ENCODE measurements at regions not wholly inside any gene's neighbourhood (a gene's known extent, or its start where the extent isn't known, plus 50 kb on each side); places are given as distances from the start of the nearest gene placed in this dataset.

DNA sequence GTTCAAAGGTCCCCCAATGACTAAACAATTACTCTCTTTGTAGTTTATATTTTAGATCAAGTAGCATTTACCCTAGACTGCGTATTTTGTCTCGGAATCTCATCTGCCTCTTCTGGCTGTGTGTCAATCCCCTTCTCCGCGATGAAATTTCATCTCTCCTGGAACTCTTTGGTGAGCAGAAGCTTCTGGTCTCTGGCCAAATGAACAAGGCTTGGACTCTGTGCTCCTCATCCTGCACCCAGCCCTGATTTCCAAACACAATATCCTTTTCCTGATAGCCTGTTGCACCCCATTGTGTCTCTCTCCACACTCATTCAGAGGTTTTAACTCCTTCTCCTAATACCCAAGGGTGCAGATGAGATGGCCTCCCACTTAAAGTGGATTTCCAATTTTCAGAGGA, 609.4 kb upstream of the CDH5 start:
- 66% methylated on average over 4 of the region's 4 CpGs for WGBS (ENCODE audit: low lambda C conversion rate, missing lambda C conversion rate)

DNA sequence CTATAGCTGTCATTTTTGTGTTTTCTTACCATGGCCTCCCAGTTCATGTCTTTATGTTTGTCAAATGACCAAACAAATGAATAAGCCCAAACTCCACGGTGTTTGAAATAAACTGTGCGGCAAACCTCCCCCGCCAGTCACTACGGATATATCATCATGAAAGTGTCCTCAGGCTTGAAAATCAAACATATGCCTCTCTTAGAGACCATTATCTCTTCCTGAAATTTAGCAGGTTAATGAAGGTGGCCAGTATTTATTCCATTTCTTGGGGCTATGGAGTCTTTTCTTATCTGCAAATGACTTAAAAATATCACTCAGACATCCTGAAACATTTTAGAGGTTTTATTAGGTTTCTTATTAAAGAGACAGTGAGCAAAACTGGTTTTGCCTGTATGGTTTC, 610.3 kb upstream of the CDH5 start:
- Histone ChIP-seq H3K79me2 (no peaks in the 10 kb centered on the region), H2AFZ (no peak overlapping the region), H3K4me3 (no peak overlapping the region), H3K9me2 (replicated peaks; ENCODE audit: insufficient read depth) (no peaks in the 10 kb centered on the region), H3K4me2 (no peak overlapping the region), H3K27me3 (no peaks in the 10 kb centered on the region), H3K27ac (peak overlapping the region; percentile 11), H4K20me1 (ENCODE audit: insufficient read depth, poor library complexity, severe bottlenecking) (no peaks in the 10 kb centered on the region), H3K4me1 (ENCODE audit: insufficient read depth) (peaks cover 11% of the 10 kb centered on the region), H3K36me3 (replicated peaks; ENCODE audit: insufficient read depth, low read depth) (no peaks in the 10 kb centered on the region), H3K9me3 (ENCODE audit: low read depth) (no peaks in the 10 kb centered on the region)
- DNase-seq (ENCODE audit: low spot score) = no peak
- no peak for TF ChIP-seq EZH2 (IDR thresholded peaks at IDR 0.05; ENCODE audit: borderline replicate concordance)
- TF ChIP-seq, protein P1, sequence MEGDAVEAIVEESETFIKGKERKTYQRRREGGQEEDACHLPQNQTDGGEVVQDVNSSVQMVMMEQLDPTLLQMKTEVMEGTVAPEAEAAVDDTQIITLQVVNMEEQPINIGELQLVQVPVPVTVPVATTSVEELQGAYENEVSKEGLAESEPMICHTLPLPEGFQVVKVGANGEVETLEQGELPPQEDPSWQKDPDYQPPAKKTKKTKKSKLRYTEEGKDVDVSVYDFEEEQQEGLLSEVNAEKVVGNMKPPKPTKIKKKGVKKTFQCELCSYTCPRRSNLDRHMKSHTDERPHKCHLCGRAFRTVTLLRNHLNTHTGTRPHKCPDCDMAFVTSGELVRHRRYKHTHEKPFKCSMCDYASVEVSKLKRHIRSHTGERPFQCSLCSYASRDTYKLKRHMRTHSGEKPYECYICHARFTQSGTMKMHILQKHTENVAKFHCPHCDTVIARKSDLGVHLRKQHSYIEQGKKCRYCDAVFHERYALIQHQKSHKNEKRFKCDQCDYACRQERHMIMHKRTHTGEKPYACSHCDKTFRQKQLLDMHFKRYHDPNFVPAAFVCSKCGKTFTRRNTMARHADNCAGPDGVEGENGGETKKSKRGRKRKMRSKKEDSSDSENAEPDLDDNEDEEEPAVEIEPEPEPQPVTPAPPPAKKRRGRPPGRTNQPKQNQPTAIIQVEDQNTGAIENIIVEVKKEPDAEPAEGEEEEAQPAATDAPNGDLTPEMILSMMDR (IDR thresholded peaks at IDR 0.05; ENCODE audit: poor library complexity) = no peak
- TF ChIP-seq EZH2phosphoT487 (IDR thresholded peaks at IDR 0.05; ENCODE audit: low read depth, severe bottlenecking, unreplicated experiment) = no peak
- WGBS (ENCODE audit: low lambda C conversion rate, missing lambda C conversion rate) = 36% methylated on average over 4 of the region's 4 CpGs

More for the DNA sequence above, 609.4 kb upstream of the CDH5 start:
- Histone ChIP-seq H3K9me3 (ENCODE audit: low read depth) (no peaks in the 10 kb centered on the region), H3K36me3 (replicated peaks; ENCODE audit: insufficient read depth, low read depth) (no peaks in the 10 kb centered on the region), H3K79me2 (no peaks in the 10 kb centered on the region), H3K4me3 (no peak overlapping the region), H2AFZ (no peak overlapping the region), H4K20me1 (ENCODE audit: insufficient read depth, poor library complexity, severe bottlenecking) (no peaks in the 10 kb centered on the region), H3K27me3 (no peaks in the 10 kb centered on the region), H3K27ac (no peak overlapping the region), H3K4me2 (no peak overlapping the region), H3K4me1 (ENCODE audit: insufficient read depth) (peaks cover 11% of the 10 kb centered on the region), H3K9me2 (replicated peaks; ENCODE audit: insufficient read depth) (no peaks in the 10 kb centered on the region)
- DNase-seq (ENCODE audit: low spot score) = no peak
- no peak for TF ChIP-seq EZH2phosphoT487 (IDR thresholded peaks at IDR 0.05; ENCODE audit: low read depth, severe bottlenecking, unreplicated experiment)
- TF ChIP-seq EZH2 (IDR thresholded peaks at IDR 0.05; ENCODE audit: borderline replicate concordance) = no peak
- TF ChIP-seq, protein P1 (IDR thresholded peaks at IDR 0.05; ENCODE audit: poor library complexity) = no peak

DNA sequence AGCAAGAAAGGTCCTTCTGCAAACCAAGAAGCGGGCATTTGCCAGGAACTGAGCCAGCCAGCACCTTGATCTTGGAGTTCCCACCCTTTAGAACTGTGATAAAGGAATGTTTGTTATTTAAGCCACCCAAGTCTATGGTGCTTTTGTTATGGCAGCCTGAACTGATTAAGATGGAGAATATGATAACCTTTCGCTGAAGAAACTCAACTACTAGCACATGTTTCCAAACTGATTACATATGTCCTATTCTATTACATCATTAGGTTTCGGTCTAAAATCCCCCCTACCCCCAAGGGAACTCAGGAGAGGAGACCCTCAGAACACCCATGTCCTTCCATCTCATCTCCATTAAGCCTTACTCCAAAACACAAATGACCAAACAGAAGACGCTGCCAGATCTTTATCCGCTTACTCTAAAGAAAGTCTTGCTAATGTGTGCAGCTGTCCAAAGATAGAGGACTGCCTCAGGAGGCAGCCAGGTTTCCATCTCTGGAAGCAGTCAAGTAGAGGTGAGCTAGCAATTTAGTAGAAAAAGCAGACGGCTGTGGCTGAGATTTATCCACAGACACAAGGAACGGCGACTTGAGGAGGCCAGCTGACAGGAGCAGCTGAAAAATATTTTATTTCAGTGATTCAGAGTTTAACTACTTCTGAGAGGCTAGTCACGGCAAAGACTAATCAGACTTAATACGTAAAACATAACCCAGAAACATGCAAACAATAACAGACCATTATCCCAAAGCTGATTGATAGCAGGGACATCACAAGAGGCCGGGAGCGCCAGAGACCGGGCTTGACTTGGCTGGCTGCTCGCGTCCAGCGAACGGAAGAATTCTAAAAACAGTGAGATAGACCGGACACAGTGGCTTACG, 611.4 kb upstream of the CDH5 start:
- no peaks in the 10 kb centered on the region for H3K27me3 ChIP-seq
- H3K4me3 ChIP-seq = no peak overlapping the region
- no peaks in the 10 kb centered on the region for H3K79me2 ChIP-seq
- peak; percentile 20 for DNase-seq (ENCODE audit: low spot score)
- H3K36me3 ChIP-seq (replicated peaks; ENCODE audit: insufficient read depth, low read depth) = no peaks in the 10 kb centered on the region
- H3K4me2 ChIP-seq = no peak overlapping the region
- H3K9me2 ChIP-seq (replicated peaks; ENCODE audit: insufficient read depth) = no peaks in the 10 kb centered on the region
- H4K20me1 ChIP-seq (ENCODE audit: insufficient read depth, poor library complexity, severe bottlenecking) = no peaks in the 10 kb centered on the region
- no peak overlapping the region for H2AFZ ChIP-seq
- no peak for TF ChIP-seq EZH2 (IDR thresholded peaks at IDR 0.05; ENCODE audit: borderline replicate concordance)
- TF ChIP-seq EZH2phosphoT487 (IDR thresholded peaks at IDR 0.05; ENCODE audit: low read depth, severe bottlenecking, unreplicated experiment) = no peak
- TF ChIP-seq, protein P1 (IDR thresholded peaks at IDR 0.05; ENCODE audit: poor library complexity) = no peak
- WGBS (ENCODE audit: low lambda C conversion rate, missing lambda C conversion rate) = 43% methylated on average over 19 of the region's 19 CpGs
- peak overlapping the region; percentile 11 for H3K27ac ChIP-seq
- peaks cover 11% of the 10 kb centered on the region for H3K4me1 ChIP-seq (ENCODE audit: insufficient read depth)
- no peaks in the 10 kb centered on the region for H3K9me3 ChIP-seq (ENCODE audit: low read depth)
